OCI-LY1 (cell line): ENCODE measurements at regions not wholly inside any gene's neighbourhood (a gene's known extent, or its start where the extent isn't known, plus 50 kb on each side); places are given as distances from the start of the nearest gene placed in this dataset.

Experiments
- H2AFZ ChIP-seq: fragments of 200-600 bp; sonication (generic), shearing (Covaris generic); 2 replicates; pipeline ENCODE4 v1.6.0; 2014; ENCODE audit warnings: antibody characterized with exemption, mild to moderate bottlenecking, low read length
- H3F3A ChIP-seq: fragments of 200-600 bp; sonication (generic), shearing (Covaris generic); 2 replicates; pipeline ENCODE4 v1.6.0; 2014; ENCODE audit warnings: mild to moderate bottlenecking, antibody characterized with exemption, low read length, moderate library complexity; ENCODE audit not compliant: insufficient read depth
- H3K27ac ChIP-seq: fragments of 200-600 bp; sonication (generic); 2 replicates; pipeline ENCODE4 v1.5.1; 2014; ENCODE audit warnings: low read length, mixed run types, mild to moderate bottlenecking, low read depth; ENCODE audit not compliant: poor library complexity, severe bottlenecking
- H3K27me3 ChIP-seq: fragments of 200-600 bp; sonication (generic); 2 replicates; pipeline ENCODE4 v1.6.0; 2014; ENCODE audit warnings: antibody characterized with exemption, mild to moderate bottlenecking, low read length, moderate library complexity; ENCODE audit not compliant: insufficient read depth
- H3K36me3 ChIP-seq: fragments of 200-600 bp; sonication (generic); 2 replicates; pipeline ENCODE4 v1.6.1; 2014; ENCODE audit warnings: mild to moderate bottlenecking, antibody characterized with exemption, low read length, moderate library complexity, mixed read lengths; ENCODE audit not compliant: insufficient read depth
- H3K4me1 ChIP-seq: fragments of 200-600 bp; sonication (generic); 2 replicates; pipeline ENCODE4 v1.5.1; 2014; ENCODE audit warnings: mild to moderate bottlenecking, low read length, moderate library complexity; ENCODE audit not compliant: insufficient read depth, severe bottlenecking
- H3K4me2 ChIP-seq: fragments of 200-600 bp; sonication (generic), shearing (Covaris generic); 2 replicates; pipeline ENCODE4 v1.6.1; 2014; ENCODE audit warnings: low read length
- H3K4me3 ChIP-seq: fragments of 200-600 bp; sonication (generic); 2 replicates; pipeline ENCODE4 v1.5.1; 2014; ENCODE audit warnings: low read length, low read depth, mild to moderate bottlenecking, mixed read lengths; ENCODE audit not compliant: poor library complexity, severe bottlenecking
- H3K79me2 ChIP-seq: fragments of 200-600 bp; shearing (Covaris generic); 2 replicates; pipeline ENCODE4 v1.6.1; 2016; ENCODE audit warnings: mixed run types, low read length, mixed read lengths; ENCODE audit not compliant: insufficient read depth
- H3K9ac ChIP-seq: fragments of 200-600 bp; sonication (generic), shearing (Covaris generic); 2 replicates; pipeline ENCODE4 v1.6.1; 2014; ENCODE audit warnings: mild to moderate bottlenecking, low read length, mixed read lengths
- H3K9me2 ChIP-seq: fragments of 200-600 bp; sonication (generic), shearing (Covaris generic); 2 replicates; pipeline ENCODE4 v1.6.1; 2014; ENCODE audit warnings: low read depth, mild to moderate bottlenecking, low read length, mixed read lengths
- H3K9me3 ChIP-seq: fragments of 200-600 bp; shearing (Covaris generic); 2 replicates; pipeline ENCODE4 v1.6.1; 2014; ENCODE audit warnings: low read length, mixed read lengths
- H4K20me1 ChIP-seq: fragments of 200-600 bp; sonication (generic), shearing (Covaris generic); 2 replicates; pipeline ENCODE4 v1.6.0; 2016; ENCODE audit warnings: mild to moderate bottlenecking, low read length; ENCODE audit not compliant: insufficient read depth
- CTCF ChIP-seq: fragments of 200-600 bp; sonication (generic), shearing (Covaris generic); IDR thresholded peaks from 2 replicates; pipeline ENCODE4 v1.5.1; 2017; ENCODE audit warnings: mild to moderate bottlenecking, antibody characterized with exemption, low read length, moderate library complexity, mixed read lengths
- EZH2 ChIP-seq: fragments of 200-600 bp; sonication (generic), shearing (Covaris generic); IDR thresholded peaks from 2 replicates; pipeline ENCODE4 v1.8.0; 2017; ENCODE audit warnings: borderline replicate concordance, mixed run types, mild to moderate bottlenecking, antibody characterized with exemption, low read length, moderate library complexity, mixed read lengths

GRCh38 chr5:117788596-117788995 is 1199.8 kb downstream of the DTWD2 start:
- no peak overlapping the region for H3K27ac ChIP-seq
- no peaks in the 10 kb centered on the region for H3K36me3 ChIP-seq
- no peaks in the 10 kb centered on the region for H3K9me3 ChIP-seq
- H3K4me1 ChIP-seq: no peaks in the 10 kb centered on the region
- H3K79me2 ChIP-seq: no peaks in the 10 kb centered on the region
- H3K27me3 ChIP-seq: no peaks in the 10 kb centered on the region
- no peaks in the 10 kb centered on the region for H4K20me1 ChIP-seq
- no peak overlapping the region for H2AFZ ChIP-seq
- no peak overlapping the region for H3K4me2 ChIP-seq
- H3K9me2 ChIP-seq: no peaks in the 10 kb centered on the region
- H3F3A ChIP-seq: no peaks in the 10 kb centered on the region
- TF ChIP-seq EZH2: no peak
- TF ChIP-seq CTCF: no peak
- H3K4me3 ChIP-seq: no peak overlapping the region
- H3K9ac ChIP-seq: no peak overlapping the region

GRCh38 chr5:117779171-117779570 is 1204.5 kb upstream of the SEMA6A start:
- H3K9ac ChIP-seq: no peak overlapping the region
- no peak overlapping the region for H3K4me3 ChIP-seq
- H3K4me1 ChIP-seq: no peaks in the 10 kb centered on the region
- no peak overlapping the region for H3K4me2 ChIP-seq
- no peaks in the 10 kb centered on the region for H3K9me2 ChIP-seq
- no peaks in the 10 kb centered on the region for H3K9me3 ChIP-seq
- H3K27ac ChIP-seq: no peak overlapping the region
- no peaks in the 10 kb centered on the region for H3F3A ChIP-seq
- H3K27me3 ChIP-seq: no peaks in the 10 kb centered on the region
- no peaks in the 10 kb centered on the region for H3K36me3 ChIP-seq
- H4K20me1 ChIP-seq: no peaks in the 10 kb centered on the region
- no peak overlapping the region for H2AFZ ChIP-seq
- no peaks in the 10 kb centered on the region for H3K79me2 ChIP-seq
- TF ChIP-seq EZH2 (no peak), CTCF (no peak)

- H3K4me2 ChIP-seq: no peak overlapping the region
- no peak overlapping the region for H3K27ac ChIP-seq
- no peak overlapping the region for H3K9ac ChIP-seq
- H3K27me3 ChIP-seq: no peaks in the 10 kb centered on the region
- H4K20me1 ChIP-seq: no peaks in the 10 kb centered on the region
- no peaks in the 10 kb centered on the region for H3K9me2 ChIP-seq
- H3K36me3 ChIP-seq: no peaks in the 10 kb centered on the region
- no peaks in the 10 kb centered on the region for H3K79me2 ChIP-seq
- H3K4me1 ChIP-seq: no peaks in the 10 kb centered on the region
- no peak for TF ChIP-seq EZH2
- no peak for TF ChIP-seq CTCF
- H3F3A ChIP-seq: no peaks in the 10 kb centered on the region
- no peak overlapping the region for H3K4me3 ChIP-seq
- no peak overlapping the region for H2AFZ ChIP-seq
- no peaks in the 10 kb centered on the region for H3K9me3 ChIP-seq
These were observed 1202.4 kb upstream of the SEMA6A start for GRCh38 chr5:117776977-117777376.
